ENCODE measurements at regions not wholly inside any gene's neighbourhood (a gene's known extent, or its start where the extent isn't known, plus 50 kb on each side); places are given as distances from the start of the nearest gene placed in this dataset.
"Not testable (repeated sequence)": the region's sequence is repeated elsewhere in the genome, so short reads cannot be mapped to it uniquely, and the experiment has no call there.

GRCh38 chr4:153929675-153930074 is 140.8 kb upstream of the SFRP2 start:
- DNase-seq: no peak

DNA sequence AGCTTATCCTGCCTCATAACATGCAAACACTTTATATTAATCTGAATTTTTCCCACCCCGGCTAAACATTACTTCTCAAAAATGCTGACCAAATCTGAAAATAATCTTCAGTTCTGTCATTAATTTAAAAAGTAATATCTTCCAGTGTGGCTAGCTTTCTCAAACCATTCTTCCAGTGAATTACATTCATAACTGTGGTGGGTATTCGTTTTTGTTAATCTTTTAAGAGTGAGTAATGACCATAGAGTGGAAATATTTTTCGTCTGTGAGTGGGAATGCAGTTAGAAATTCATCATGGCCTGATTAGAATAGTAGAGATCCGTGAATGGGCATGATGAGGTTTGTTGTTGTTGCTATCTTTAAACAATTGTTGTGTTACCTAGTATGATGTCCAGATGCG is 138.6 kb upstream of the SFRP2 start:
- DNase-seq: no peak

DNA sequence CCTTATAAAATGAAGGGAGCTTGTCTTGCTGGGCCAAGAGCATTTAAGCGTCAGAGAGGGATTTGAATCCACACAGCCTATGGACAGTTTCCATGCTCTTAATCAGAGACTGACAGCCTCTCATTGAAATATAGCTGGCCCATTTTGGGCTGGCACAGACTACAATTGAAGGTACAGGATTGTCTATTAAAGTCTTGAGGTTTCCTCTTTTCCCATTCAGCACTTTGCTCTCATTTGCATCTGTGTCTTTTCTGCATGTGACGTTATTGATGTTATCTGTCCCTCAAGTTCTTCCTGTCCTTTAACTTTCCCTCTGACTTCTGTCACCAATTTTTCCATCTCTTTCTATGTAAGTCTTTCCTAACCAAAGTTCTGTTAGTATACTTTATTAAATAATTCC is 133.3 kb upstream of the SFRP2 start:
- DNase-seq: no peak

- no peak for DNase-seq
Observed at GRCh38 chr4:153919667-153920066, 130.8 kb upstream of the SFRP2 start.

- DNase-seq: no peak
Observed at GRCh38 chr4:153916273-153916755, 127.4 kb upstream of the SFRP2 start.

- no peak for DNase-seq
Observed at GRCh38 chr4:153912301-153912700, 123.4 kb upstream of the SFRP2 start.

DNA sequence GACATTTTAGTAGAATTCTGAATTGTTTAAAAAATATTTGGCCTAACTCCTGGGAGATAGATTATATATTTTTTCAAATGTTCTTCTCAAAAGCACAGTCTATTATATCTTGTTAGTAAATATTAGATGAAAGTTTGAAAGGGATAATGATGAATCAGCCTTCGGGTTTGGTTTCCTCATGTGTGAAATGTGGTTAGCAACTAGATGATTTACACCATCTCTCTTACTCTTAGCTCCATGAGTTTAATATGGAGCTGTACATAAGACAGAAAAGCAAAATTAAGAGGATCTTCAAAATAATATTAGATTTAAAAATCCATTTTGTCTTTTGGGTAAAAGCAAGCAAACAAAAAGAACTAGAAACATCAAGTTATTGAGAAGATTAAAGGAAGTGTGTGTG is 120.8 kb upstream of the SFRP2 start:
- no peak for DNase-seq

DNA sequence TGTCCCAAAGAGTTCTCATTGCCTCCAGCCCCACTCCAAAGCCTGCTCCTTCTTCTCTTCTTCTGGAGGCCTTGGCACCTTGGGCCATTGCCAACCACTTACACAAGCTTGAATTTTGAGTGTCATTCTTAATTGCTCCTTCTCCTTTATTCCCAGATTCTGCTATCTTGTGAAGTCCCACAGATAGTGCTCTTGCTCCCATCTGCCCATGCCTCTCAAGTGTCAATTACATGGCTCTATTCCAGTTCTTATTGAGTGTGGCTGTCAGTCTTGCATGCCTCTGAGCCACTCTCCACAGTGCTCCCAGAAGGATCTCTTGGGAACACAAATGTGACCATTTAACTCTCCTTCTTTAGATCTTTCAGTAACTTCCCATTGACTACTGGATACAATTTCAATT is 117.3 kb upstream of the SFRP2 start:
- DNase-seq: no peak

GRCh38 chr4:153905231-153905630 is 116.3 kb upstream of the SFRP2 start:
- DNase-seq: no peak

- no peak for DNase-seq
Observed at GRCh38 chr4:153904011-153904410, 115.1 kb upstream of the SFRP2 start.

DNA sequence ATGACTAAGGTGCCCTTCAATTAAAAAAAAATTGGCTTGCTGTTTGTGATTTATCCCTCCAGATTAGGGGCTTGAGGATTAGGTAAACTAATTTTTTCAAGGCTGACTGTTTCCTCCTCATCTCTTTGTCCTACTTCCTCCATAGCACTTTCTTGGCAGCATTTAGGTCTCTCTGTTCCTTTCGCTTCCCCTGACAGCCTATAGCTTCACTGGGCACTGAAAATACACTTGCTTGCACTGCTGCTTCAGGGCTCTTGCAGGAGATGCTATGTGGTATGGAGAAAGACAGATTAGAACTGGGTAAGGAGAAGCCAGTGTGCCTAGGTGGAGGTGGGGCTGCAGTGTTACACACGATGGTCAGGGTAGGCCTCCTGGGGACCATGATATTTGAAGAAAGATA is 112.3 kb upstream of the SFRP2 start:
- no peak for DNase-seq

- no peak for DNase-seq
Observed at GRCh38 chr4:153900426-153900825, 111.5 kb upstream of the SFRP2 start.

DNA sequence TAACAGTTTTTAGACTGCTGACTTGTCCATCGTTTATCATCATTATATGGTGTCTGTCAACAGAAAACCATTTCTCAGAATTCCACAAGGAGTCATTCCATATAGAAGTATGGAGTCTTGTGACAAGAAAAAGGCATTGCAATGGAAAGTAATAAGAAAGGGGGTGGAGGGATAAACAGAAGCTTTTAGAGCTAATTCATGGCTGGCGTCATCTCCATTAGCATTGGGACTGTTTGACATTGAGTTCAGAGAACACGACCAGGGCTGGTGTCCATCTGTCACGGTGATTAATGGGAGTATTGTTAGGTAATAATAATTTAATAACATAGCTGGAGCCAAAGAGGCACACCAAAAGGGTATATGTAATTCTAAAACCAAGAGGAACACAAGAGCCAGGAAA is 101.9 kb upstream of the SFRP2 start:
- DNase-seq: no peak

DNA sequence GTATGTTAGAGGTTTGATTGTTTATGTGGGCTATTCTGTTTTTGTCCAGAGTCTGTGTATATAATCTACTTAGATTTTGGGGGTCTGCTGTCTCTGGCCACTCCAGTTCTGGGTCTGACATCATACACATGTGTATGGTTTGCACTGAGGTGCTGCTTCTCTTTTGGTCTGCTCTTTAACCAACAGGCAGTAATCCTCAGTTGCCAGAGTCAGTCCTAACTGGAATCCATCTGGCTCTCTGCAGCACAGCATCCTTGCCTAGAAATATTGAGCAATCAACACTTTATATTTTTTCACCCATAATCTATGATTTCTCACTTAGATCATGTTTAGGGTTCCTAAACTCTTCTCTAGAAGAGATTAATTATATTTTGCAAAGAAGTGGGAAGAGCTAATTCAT is 98.3 kb upstream of the SFRP2 start:
- DNase-seq: no peak

DNA sequence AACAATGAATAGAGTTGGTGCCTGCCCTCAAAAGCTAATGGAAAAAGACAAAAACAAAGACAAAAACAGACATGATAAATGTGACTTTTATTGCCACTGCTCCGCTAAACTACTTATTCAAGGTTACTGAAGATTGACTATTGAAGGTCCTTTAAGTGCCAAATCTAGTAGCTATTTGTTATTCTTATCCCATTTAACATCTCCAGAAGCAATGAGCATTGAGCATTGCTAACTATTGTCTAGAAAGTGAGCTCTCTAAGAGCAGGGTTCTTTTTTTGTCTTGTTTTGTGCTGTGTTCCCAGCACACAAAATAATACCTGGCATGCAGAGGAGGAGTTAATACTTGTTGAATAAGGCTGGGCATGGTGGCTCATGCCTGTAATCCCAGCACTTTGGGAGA is 95.4 kb upstream of the SFRP2 start:
- no peak for DNase-seq

DNA sequence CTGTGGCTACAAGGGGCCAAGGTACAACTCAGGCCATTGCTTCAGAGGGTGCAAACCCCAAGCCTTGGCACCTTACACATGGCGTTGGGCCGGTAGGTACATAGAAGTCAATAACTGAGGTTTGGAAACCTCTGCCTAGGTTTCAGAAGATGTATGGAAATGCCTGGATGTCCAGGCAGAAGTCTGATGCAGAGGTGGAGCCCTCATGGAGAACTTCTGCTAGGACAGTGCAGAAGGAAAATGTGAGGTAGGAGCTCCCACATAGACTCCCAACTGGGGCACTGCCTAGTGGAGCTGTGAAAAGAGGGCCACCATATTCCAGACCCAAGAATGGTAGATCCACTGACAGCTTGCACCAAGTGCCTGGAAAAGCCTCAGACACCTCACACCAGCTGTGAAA is 92.1 kb upstream of the SFRP2 start:
- no peak for DNase-seq

GRCh38 chr4:153877898-153878297 is 89.0 kb upstream of the SFRP2 start:
- DNase-seq: peak; percentile 32

DNA sequence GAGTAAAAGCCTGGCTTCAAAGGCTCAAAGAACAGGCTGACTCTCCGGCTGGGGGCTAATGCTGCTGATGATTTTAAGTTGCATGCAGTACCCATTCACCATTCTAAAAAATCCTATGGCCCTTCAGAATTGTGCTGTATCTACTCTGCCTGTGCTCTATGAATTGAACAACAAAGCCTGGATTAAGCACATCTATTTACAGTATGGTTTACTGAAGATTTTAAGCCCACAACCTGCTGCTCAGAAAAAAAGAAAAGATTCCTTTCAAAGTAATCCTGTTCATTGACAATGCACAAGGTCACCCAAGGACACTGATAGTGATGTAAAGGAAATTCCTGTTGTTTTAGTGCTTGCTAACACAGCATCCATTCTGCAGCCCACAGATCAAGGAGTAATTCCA is 84.9 kb upstream of the SFRP2 start:
- no peak for DNase-seq

DNA sequence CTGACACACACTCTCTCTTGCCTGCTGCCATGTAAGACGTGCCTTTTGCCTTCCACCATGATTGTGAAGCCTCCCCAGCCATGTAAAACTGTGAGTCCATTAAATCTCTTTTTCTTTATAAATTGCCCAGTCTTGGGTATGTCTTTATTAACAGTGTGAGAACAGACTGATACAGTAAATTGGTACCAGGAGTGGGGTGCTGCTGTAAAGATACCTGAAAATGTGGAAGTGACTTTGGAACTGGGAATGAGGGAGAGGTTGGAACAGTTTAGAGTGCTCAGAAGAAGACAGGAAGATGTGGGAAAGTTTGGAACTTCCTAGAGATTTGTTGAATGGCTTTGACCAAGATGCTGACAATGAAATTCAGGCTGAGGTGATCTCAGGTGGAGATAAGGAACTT is 77.9 kb upstream of the SFRP2 start:
- DNase-seq: not testable (repeated sequence)

DNA sequence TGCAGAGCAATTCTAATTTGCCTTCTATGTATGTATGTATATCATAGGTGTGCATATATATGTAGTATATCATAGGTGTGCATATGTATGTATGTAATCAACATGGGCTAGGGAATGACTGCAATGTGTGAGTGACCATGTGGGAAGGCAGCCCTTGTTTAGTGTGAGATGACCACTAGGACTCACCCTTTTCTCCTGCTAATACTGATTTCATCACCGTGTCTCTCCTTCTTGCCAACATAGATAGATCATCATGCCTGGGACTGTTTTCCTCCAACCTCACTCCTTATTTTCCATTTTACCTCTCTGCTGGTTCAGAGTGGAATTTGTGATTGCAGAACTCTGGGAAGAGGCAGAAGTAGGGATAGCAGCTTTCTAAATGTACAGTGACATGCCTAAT is 63.6 kb upstream of the SFRP2 start:
- DNase-seq: no peak

GRCh38 chr4:153850533-153851280 is 61.8 kb upstream of the SFRP2 start:
- no peak for DNase-seq

- no peak for DNase-seq
Observed at GRCh38 chr4:153844144-153844543, 55.3 kb upstream of the SFRP2 start.

All from left hindlimb (tissue), 1 donor.